HG02870 (cell line): ENCODE measurements at regions not wholly inside any gene's neighbourhood (a gene's known extent, or its start where the extent isn't known, plus 50 kb on each side); places are given as distances from the start of the nearest gene placed in this dataset.

Source experiments
- ATAC-seq: cut with Tn5 transposase; IDR thresholded peaks from one replicate; pipeline ENCODE4 v1.9.1; 2021; ENCODE audit warnings: mild to moderate bottlenecking, moderate library complexity; ENCODE audit not compliant: unreplicated experiment

GRCh38 chr2:41735476-41735875, 312.3 kb upstream of the PKDCC start:
- no peak for ATAC-seq

- peak; percentile 97 for ATAC-seq
Measured at GRCh38 chr2:41736105-41736567, 311.7 kb upstream of the PKDCC start.

- peak; percentile 10 for ATAC-seq
Measured at GRCh38 chr2:41736586-41736985, 311.2 kb upstream of the PKDCC start.

- no peak for ATAC-seq
Measured at GRCh38 chr2:41737888-41738287, 309.9 kb upstream of the PKDCC start.

- peak; percentile 100 for ATAC-seq
Measured at GRCh38 chr2:41741951-41742595, 305.7 kb upstream of the PKDCC start.

- ATAC-seq = no peak
Measured at GRCh38 chr2:41743324-41743723, 304.5 kb upstream of the PKDCC start.

- ATAC-seq = no peak
Measured at GRCh38 chr2:41750829-41751228, 297.0 kb upstream of the PKDCC start.

- no peak for ATAC-seq
Measured at GRCh38 chr2:41759880-41760279, 287.9 kb upstream of the PKDCC start.

GRCh38 chr2:41763141-41763540, 284.7 kb upstream of the PKDCC start:
- no peak for ATAC-seq

GRCh38 chr2:41764131-41764530, 283.7 kb upstream of the PKDCC start:
- ATAC-seq = no peak

GRCh38 chr2:41764919-41765318, 282.9 kb upstream of the PKDCC start:
- ATAC-seq = no peak

- no peak for ATAC-seq
Measured at GRCh38 chr2:41768310-41768709, 279.5 kb upstream of the PKDCC start.

- ATAC-seq = no peak
Measured at GRCh38 chr2:41771710-41772109, 276.1 kb upstream of the PKDCC start.

GRCh38 chr2:41772697-41773096, 275.1 kb upstream of the PKDCC start:
- ATAC-seq = no peak

- ATAC-seq = no peak
Measured at GRCh38 chr2:41774011-41774605, 273.7 kb upstream of the PKDCC start.

- ATAC-seq = no peak
Measured at GRCh38 chr2:41775366-41776025, 272.3 kb upstream of the PKDCC start.

GRCh38 chr2:41779888-41780287, 267.9 kb upstream of the PKDCC start:
- no peak for ATAC-seq

- ATAC-seq = no peak
Measured at GRCh38 chr2:41782306-41783158, 265.3 kb upstream of the PKDCC start.

GRCh38 chr2:41784496-41784895, 263.3 kb upstream of the PKDCC start:
- ATAC-seq = no peak

- no peak for ATAC-seq
Measured at GRCh38 chr2:41785251-41786022, 262.4 kb upstream of the PKDCC start.

- peak; percentile 48 for ATAC-seq
Measured at GRCh38 chr2:41791523-41791922, 256.3 kb upstream of the PKDCC start.
